HepG2 (cell line): ENCODE measurements at regions not wholly inside any gene's neighbourhood (a gene's known extent, or its start where the extent isn't known, plus 50 kb on each side); places are given as distances from the start of the nearest gene placed in this dataset.

Source experiments
- ATAC-seq: fragments of 200-7000 bp; cut with Tn5 transposase; 3 replicates; pipeline ENCODE4 v1.9.1; 2020; ENCODE audit warnings: mild to moderate bottlenecking, moderate library complexity
- BruUV-seq: library from RNA; stranded (reverse); fragments of 400-500 nt; replicated peaks from 2 replicates; lab custom pipeline; 2021; lab: Mats Ljungman, UMichigan
- CTCF ChIA-PET: fragments of 300-600 bp; formaldehyde crosslinking; extraction: SDS; loops from one replicate; lab custom pipeline; 2021; ENCODE audit warnings: low total read pairs, inconsistent platforms, low intra/inter-chr PET ratio; lab: Yijun Ruan, JAX
- POLR2A ChIA-PET: fragments of 350-600 bp; sonication (Branson Sonifier 250); formaldehyde crosslinking; loops from one replicate; lab custom pipeline; 2020; ENCODE audit warnings: antibody characterized with exemption, inconsistent platforms; lab: Yijun Ruan, JAX
- DNase-seq: peaks from one replicate; pipeline ENCODE4 v3.0.0-alpha.2; 2015; ENCODE audit warnings: low spot score
- FAIRE-seq: peaks from 3 replicates; lab custom pipeline; 2011; peaks lifted over from hg19 to GRCh38; lab: Jason Lieb, UNC
- H2AFZ ChIP-seq: one replicate; pipeline ENCODE4 v1.6.1; 2011; ENCODE audit warnings: low read length, inconsistent platforms
- H3K27ac ChIP-seq: fragments of 300-600 bp; 3 replicates; pipeline ENCODE4 v1.8.0; 2011; ENCODE audit warnings: mixed run types, mild to moderate bottlenecking, mixed read lengths, low read length, inconsistent platforms; ENCODE audit not compliant: insufficient read depth; ENCODE audit errors: extremely low read length
- H3K27me3 ChIP-seq, 2 experiments: fragments of 200-600 bp in 1 of 2; 2 replicates in 1 of 2; 3 replicates in 1 of 2; pipeline versions ENCODE4 v1.6.0 to v1.8.0; 2011; ENCODE audit warnings: low read length in 2 of 2, mild to moderate bottlenecking in 2 of 2, moderate library complexity in 2 of 2, inconsistent platforms in 1 of 2; ENCODE audit not compliant: insufficient read depth in 2 of 2, control insufficient read depth in 1 of 2
- H3K36me3 ChIP-seq, 2 experiments: fragments of 200-600 bp in 1 of 2; replicated peaks in 1 of 2; 2 replicates in 1 of 2; 3 replicates in 1 of 2; pipeline versions ENCODE4 v1.5.1 to v1.8.0; 2011; ENCODE audit warnings: low read length in 2 of 2, inconsistent platforms in 1 of 2; ENCODE audit not compliant: insufficient read depth in 2 of 2, control insufficient read depth in 1 of 2
- H3K4me1 ChIP-seq: 2 replicates; pipeline ENCODE4 v1.5.1; 2012; ENCODE audit warnings: low read length, inconsistent platforms; ENCODE audit not compliant: insufficient read depth
- H3K4me2 ChIP-seq: 2 replicates; pipeline ENCODE4 v1.6.0; 2011; ENCODE audit warnings: low read depth, low read length, inconsistent platforms
- H3K4me3 ChIP-seq, 3 experiments: fragments of 200-600 bp in 1 of 3; sonication (generic), shearing (Covaris generic) in 1 of 3; replicated peaks in 1 of 3; 2 replicates each; pipeline ENCODE4 v1.5.1; 2011 to 2016; ENCODE audit warnings: low read length in 3 of 3, inconsistent platforms in 2 of 3, low read depth in 2 of 3, mild to moderate bottlenecking in 2 of 3, control low read depth in 1 of 3, mixed read lengths in 1 of 3; ENCODE audit not compliant: insufficient read depth in 1 of 3
- H3K79me2 ChIP-seq: one replicate; pipeline ENCODE4 v1.6.1; 2011; ENCODE audit warnings: low read length, inconsistent platforms; ENCODE audit not compliant: insufficient read depth
- H3K9ac ChIP-seq: 2 replicates; pipeline ENCODE4 v1.6.0; 2011; ENCODE audit warnings: mild to moderate bottlenecking, low read depth, low read length, inconsistent platforms; ENCODE audit not compliant: insufficient read depth
- H3K9me3 ChIP-seq: 2 replicates; pipeline ENCODE4 v1.5.1; 2012; ENCODE audit warnings: mild to moderate bottlenecking, low read length
- H4K20me1 ChIP-seq: 2 replicates; pipeline ENCODE4 v1.6.0; 2011; ENCODE audit warnings: inconsistent platforms, mild to moderate bottlenecking, low read length, moderate library complexity; ENCODE audit not compliant: insufficient read depth
- AKNA ChIP-seq: sonication (generic); formaldehyde crosslinking; IDR thresholded peaks from 2 replicates; pipeline ENCODE4 v1.4.0; 2020; ENCODE audit warnings: missing genetic modification reagents, borderline replicate concordance
- BRCA1 ChIP-seq: sonication (generic); formaldehyde crosslinking; IDR thresholded peaks from 2 replicates; pipeline ENCODE4 v1.4.0; 2020; ENCODE audit warnings: missing genetic modification reagents
- CREM ChIP-seq, 2 experiments: sonication (generic) in 1 of 2; formaldehyde crosslinking in 1 of 2; IDR thresholded peaks; 2 replicates each; pipeline versions ENCODE4 v1.4.0 to v1.6.1; 2016 to 2020; ENCODE audit warnings: antibody characterized with exemption in 1 of 2, mild to moderate bottlenecking in 1 of 2, missing genetic modification reagents in 1 of 2
- DRAP1 ChIP-seq: IDR thresholded peaks from 2 replicates; pipeline ENCODE4 v1.6.1; 2016; ENCODE audit warnings: missing genetic modification reagents, missing compliant biosample characterization
- HOMEZ ChIP-seq: IDR thresholded peaks from 2 replicates; pipeline ENCODE4 v1.6.1; 2016; ENCODE audit warnings: low read depth
- MIXL1 ChIP-seq: IDR thresholded peaks from 2 replicates; pipeline ENCODE4 v1.6.1; 2016
- NFIB ChIP-seq: sonication (generic); formaldehyde crosslinking; IDR thresholded peaks from 2 replicates; pipeline ENCODE4 v1.9.0; 2021; ENCODE audit warnings: missing genetic modification reagents, mild to moderate bottlenecking, borderline replicate concordance
- RFX3 ChIP-seq: IDR thresholded peaks from 2 replicates; pipeline ENCODE4 v1.6.1; 2016; ENCODE audit warnings: missing biosample characterization, missing genetic modification reagents
- RFXANK ChIP-seq: IDR thresholded peaks from 2 replicates; pipeline ENCODE4 v1.6.1; 2016
- RXRB ChIP-seq: IDR thresholded peaks from 2 replicates; pipeline ENCODE4 v1.6.1; 2016; ENCODE audit warnings: borderline replicate concordance, missing genetic modification reagents, missing compliant biosample characterization
- SMC3 ChIP-seq: IDR thresholded peaks from 2 replicates; pipeline ENCODE4 v1.6.1; 2011; ENCODE audit warnings: low read length, improper control_type of control experiment
- ZNF329 ChIP-seq: sonication (generic); formaldehyde crosslinking; IDR thresholded peaks from 2 replicates; pipeline ENCODE4 v1.9.0; 2021; ENCODE audit warnings: low read depth, mild to moderate bottlenecking, missing genetic modification reagents
- ZNF644 ChIP-seq: IDR thresholded peaks from 2 replicates; pipeline ENCODE4 v1.6.1; 2016; ENCODE audit warnings: low read depth
- ZNF790 ChIP-seq: sonication (generic); formaldehyde crosslinking; IDR thresholded peaks from 2 replicates; pipeline ENCODE4 v1.8.0; 2022; ENCODE audit warnings: missing genetic modification reagents, mild to moderate bottlenecking, borderline replicate concordance
- WGBS: methylation state at CpG from one replicate; pipeline ENCODE4 v1.1.6; 2017; ENCODE audit warnings: low lambda C conversion rate; 5-methylcytosine and 5-hydroxymethylcytosine counted together
- in situ Hi-C: cut with HindIII; loops from 2 replicates; pipeline ENCODE4 v1.10.0; 2017; ENCODE audit warnings: low pct_unique_long_range_greater_than_20kb; ENCODE audit not compliant: extremely low pct_ligation_motif_present
- intact Hi-C: fragments of 100-400 bp; cut with micrococcal nuclease; formaldehyde crosslinking; loops from one replicate; pipeline ENCODE4 v1.10.0; 2022; ENCODE audit not compliant: unreplicated experiment
- TF ChIP-seq, protein P1 (sequence below): sonication (generic); formaldehyde crosslinking; IDR thresholded peaks from 2 replicates; pipeline ENCODE4 v1.5.0; 2020; ENCODE audit warnings: missing genetic modification reagents, mild to moderate bottlenecking, borderline replicate concordance
- TF ChIP-seq, protein P2 (sequence below): sonication (generic); formaldehyde crosslinking; conservative IDR thresholded peaks from 2 replicates; pipeline ENCODE4 v1.8.0; 2022; ENCODE audit warnings: low read depth, missing genetic modification reagents
- TF ChIP-seq, protein P3 (sequence below): sonication (generic); formaldehyde crosslinking; IDR thresholded peaks from 2 replicates; pipeline ENCODE4 v1.4.0; 2020; ENCODE audit warnings: missing genetic modification reagents

DNA sequence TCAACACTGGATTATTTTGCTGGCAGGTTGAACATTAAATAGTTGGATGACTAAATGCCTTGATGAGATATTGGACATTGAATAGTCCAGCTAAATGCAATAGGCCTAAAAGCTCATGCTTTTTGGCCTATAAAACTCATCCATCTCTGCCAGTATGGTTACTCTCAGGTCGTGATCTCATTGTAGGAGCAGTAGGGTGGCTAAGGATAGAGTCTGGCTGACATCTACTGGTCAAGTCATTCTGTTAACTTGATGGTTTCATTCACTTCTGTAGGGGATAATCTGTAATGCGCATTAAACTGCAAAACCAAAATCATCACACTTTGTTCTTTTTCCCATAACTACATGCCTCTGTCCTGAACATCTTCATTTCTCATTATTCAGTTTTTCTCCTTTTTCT lies 227.0 kb downstream of the DKK2 start:
- CTCF ChIA-PET, result no interaction called here
- FAIRE-seq, result peak; percentile 50
- TF ChIP-seq ZNF790 (CRISPR knock-in tag) (no peak), ZNF329 (CRISPR knock-in tag) (no peak), AKNA (CRISPR knock-in tag) (no peak), HOMEZ (CRISPR knock-in tag) (no peak), MIXL1 (CRISPR knock-in tag) (no peak), RFX3 (CRISPR knock-in tag) (no peak), RFXANK (CRISPR knock-in tag) (no peak), BRCA1 (no peak), DRAP1 (CRISPR knock-in tag) (no peak), ZNF644 (CRISPR knock-in tag) (no peak), CREM (IDR thresholded peaks at IDR 0.05) (no peak), CREM (CRISPR knock-in tag; IDR thresholded peaks at IDR 0.05) (no peak), SMC3 (peak; percentile 50; the same call in 1 of the 2 replicates), RXRB (CRISPR knock-in tag) (no peak), NFIB (no peak)
- TF ChIP-seq, protein P1, sequence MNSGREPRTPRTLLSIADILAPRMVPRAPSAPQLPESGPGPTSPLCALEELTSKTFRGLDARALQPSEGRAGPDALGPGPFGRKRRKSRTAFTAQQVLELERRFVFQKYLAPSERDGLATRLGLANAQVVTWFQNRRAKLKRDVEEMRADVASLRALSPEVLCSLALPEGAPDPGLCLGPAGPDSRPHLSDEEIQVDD (CRISPR knock-in tag), result no peak
- TF ChIP-seq, protein P2, sequence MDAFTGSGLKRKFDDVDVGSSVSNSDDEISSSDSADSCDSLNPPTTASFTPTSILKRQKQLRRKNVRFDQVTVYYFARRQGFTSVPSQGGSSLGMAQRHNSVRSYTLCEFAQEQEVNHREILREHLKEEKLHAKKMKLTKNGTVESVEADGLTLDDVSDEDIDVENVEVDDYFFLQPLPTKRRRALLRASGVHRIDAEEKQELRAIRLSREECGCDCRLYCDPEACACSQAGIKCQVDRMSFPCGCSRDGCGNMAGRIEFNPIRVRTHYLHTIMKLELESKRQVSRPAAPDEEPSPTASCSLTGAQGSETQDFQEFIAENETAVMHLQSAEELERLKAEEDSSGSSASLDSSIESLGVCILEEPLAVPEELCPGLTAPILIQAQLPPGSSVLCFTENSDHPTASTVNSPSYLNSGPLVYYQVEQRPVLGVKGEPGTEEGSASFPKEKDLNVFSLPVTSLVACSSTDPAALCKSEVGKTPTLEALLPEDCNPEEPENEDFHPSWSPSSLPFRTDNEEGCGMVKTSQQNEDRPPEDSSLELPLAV (CRISPR knock-in tag), result no peak
- TF ChIP-seq, protein P3, sequence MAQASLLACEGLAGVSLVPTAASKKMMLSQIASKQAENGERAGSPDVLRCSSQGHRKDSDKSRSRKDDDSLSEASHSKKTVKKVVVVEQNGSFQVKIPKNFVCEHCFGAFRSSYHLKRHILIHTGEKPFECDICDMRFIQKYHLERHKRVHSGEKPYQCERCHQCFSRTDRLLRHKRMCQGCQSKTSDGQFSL, result no peak

More for the DNA sequence above, 227.0 kb downstream of the DKK2 start:
- POLR2A ChIA-PET, result no interaction called here
- H3K36me3 ChIP-seq, result no peaks in the 10 kb centered on the region
- 26% methylated on average over 2 of the region's 2 CpGs for WGBS
- ATAC-seq (peak; percentile 89), DNase-seq (peak; percentile 19)
- no peaks in the 10 kb centered on the region for H3K27me3 ChIP-seq
- no TSS peak for BruUV-seq
- in situ Hi-C loops, result loop anchor here (25.0 kb wide), 1 partner anchor 447 kb away; the partner anchor contains the start of gene GIMD1
- no peaks in the 10 kb centered on the region for H3K79me2 ChIP-seq
- no peaks in the 10 kb centered on the region for H4K20me1 ChIP-seq
- H3K4me2 ChIP-seq, result no peak overlapping the region
- no peak overlapping the region for H3K4me3 ChIP-seq
- H2AFZ ChIP-seq, result no peak overlapping the region
- no peaks in the 10 kb centered on the region for H3K4me1 ChIP-seq
- no peaks in the 10 kb centered on the region for H3K9me3 ChIP-seq
- intact Hi-C loops, result loop anchor here (1.0 to 10.0 kb wide), 4 partner anchors 118 to 544 kb away; partner anchors contain the start of gene GIMD1
- H3K27ac ChIP-seq, result no peak overlapping the region
- no peak overlapping the region for H3K9ac ChIP-seq
